GM19099 (cell line): ENCODE measurements at regions not wholly inside any gene's neighbourhood (a gene's known extent, or its start where the extent isn't known, plus 50 kb on each side); places are given as distances from the start of the nearest gene placed in this dataset.

Source experiments
- POLR2A ChIP-seq: IDR thresholded peaks from 3 replicates; pipeline ENCODE4 v1.6.1; 2011; ENCODE audit warnings: low read depth; ENCODE audit not compliant: insufficient read length; ENCODE audit errors: extremely low read depth

- no peak for TF ChIP-seq POLR2A
Measured at GRCh38 chr6:145383428-145383827, 351.9 kb downstream of the EPM2A start.

DNA sequence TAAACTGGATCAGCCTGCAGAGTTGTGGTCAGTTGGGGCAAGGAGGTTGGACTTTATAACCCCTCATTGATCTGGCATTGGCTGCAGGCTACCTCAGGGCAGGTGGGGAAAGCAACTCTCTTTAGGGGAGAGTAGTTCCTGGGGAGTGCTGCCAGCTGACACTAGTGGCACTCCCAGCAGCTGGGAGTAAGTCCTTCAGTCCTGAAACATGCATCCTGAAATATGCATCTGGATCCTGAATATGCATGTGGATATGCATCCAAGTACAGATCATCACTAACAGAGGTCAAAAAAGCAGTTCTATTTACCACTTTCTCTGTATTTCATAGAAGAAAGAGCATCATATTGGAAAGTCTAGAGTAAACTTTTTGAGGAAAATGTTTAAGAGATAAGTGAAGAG is 350.8 kb downstream of the EPM2A start:
- no peak for TF ChIP-seq POLR2A

GRCh38 chr6:145396499-145396898 is 338.8 kb downstream of the EPM2A start:
- TF ChIP-seq POLR2A: no peak

DNA sequence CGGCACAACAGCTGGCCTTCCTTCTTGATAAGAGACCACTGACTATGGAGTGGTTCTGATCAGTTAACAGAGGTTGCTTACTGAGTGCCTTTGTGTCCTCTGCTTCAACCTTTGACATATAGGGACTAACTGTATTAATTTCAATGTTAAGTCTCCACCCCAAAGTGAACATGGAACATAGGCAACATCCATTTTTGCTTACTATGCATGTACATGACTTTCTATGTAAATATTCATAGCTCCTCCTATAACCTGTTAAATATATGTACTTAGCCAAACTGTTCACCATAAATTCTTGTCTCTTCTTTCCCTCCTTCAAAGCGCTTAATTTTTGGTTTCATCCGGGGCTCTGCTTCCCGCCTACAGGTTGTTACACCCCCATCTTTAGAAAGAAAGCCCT is 334.8 kb downstream of the EPM2A start:
- TF ChIP-seq POLR2A: no peak

DNA sequence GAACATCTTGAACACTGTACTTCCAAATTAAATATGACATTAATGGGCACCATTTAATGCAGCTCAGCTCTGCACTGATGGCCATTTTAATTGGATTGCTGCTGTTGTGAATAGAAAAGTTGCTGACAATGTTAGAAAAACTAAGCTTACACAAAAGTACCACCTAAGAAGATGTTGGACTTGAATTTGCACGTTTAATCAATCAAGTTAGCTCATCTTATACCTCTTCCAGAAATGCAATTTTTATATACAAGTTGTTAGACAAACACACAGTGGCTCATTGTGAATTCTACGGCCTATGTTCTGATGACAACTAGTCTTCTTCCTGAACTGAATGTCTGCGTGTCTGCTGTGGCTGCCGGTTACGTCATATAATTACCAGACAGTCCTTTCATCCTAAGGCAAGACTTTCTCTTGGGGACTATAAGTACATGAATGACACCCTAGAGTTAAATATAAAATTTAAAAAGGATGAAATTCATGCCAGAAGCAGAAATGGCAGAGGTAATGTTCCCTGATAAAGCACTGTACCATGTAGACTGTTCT is 330.2 kb downstream of the EPM2A start:
- TF ChIP-seq POLR2A: no peak

GRCh38 chr6:145406783-145407182 is 328.5 kb downstream of the EPM2A start:
- TF ChIP-seq POLR2A: no peak

- TF ChIP-seq POLR2A: no peak
Measured at GRCh38 chr6:145415616-145416015, 319.7 kb downstream of the EPM2A start.

- TF ChIP-seq POLR2A: no peak
Measured at GRCh38 chr6:145420599-145420998, 314.7 kb downstream of the EPM2A start.

DNA sequence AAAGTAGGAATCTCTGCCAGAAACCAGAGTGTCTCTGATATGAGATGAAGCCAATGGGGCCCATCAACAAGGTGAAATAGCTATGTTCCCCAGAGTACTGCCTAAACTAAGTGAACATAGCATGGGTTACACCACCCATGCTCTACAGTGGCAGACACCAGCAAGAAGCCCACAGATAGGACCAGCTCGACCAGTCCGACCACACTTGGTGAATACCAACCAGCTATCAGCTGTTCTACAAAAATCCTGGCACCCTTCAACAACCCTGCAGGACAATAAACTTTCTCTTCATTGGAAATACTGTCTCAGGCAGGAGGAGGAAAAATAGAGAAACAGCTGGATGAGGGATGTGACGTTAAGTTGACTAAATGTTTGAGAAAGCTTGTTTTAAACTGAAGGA is 311.4 kb downstream of the EPM2A start:
- no peak for TF ChIP-seq POLR2A

DNA sequence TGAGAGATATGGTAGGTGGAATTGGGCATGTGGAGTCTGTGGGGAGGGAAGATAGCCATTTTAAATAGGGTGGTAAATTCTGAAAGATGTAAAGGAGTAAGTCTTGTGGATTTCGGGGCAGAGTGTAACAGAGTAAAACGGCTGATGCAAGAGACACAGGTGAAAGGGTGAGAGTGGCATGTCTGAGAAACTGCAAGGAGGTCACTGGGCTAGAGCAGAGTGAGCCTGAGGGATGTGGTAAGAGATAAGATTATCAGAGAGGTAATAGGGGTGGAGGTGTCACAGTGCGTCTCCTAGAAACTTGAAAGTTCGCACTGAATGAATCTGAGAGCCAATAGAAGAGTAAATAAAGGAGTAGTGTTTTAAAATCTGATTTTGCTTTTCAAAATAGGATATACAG is 308.1 kb downstream of the EPM2A start:
- no peak for TF ChIP-seq POLR2A

DNA sequence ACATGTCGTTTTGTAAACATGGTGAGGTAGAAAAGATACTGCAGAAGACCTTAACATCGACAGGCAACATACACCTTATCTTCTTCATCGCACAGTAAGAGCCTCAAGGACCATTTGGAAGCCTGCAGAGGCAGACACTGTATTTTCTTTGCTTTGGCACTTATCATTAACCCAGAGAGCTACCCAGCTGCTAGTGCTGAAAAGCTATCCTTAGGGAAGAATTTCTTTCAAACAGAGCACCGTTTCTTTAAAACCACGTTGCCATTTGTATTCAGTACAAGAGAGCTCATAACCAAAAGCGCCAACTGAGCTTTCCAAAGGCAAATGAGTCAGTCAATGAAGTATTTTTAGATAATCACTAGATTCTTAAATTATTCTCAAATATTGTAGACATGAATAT is 306.6 kb downstream of the EPM2A start:
- no peak for TF ChIP-seq POLR2A

DNA sequence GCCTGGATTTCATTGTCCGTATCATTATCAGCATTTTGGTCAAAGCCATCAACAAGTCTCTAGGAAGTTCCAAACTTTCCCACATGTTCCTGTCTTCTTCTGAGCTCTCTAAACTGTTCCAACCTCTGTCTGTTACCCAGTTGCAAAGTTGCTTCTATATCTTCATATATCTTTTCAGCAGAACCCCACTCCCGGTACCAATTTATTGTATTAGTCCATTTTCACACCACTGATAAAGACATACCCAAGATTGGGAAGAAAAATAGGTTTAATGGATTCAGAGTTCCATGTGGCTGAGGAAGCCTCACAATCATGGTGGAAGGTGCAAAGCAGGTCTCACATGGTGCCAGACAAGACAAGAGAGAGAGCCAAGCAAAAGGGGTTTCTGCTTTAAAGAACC is 293.2 kb downstream of the EPM2A start:
- TF ChIP-seq POLR2A: no peak

DNA sequence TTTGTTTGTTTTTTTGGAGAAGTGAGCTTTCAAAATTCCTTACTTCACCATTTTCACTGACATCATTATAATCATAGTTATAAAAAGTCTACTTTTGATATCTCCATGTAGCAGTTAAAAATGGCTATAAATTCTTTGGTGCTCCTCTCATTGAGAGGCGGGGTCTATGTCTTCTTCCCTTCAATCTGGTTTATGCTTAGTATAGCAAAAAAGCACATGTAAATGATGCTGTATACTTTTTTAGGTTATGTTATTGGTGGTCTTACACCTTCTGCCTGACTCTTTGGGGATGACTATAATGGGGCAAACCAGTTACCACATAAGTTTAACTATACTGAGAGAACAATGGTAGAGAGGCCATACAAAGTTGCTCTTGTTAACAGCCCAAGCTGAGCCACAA is 289.6 kb downstream of the EPM2A start:
- no peak for TF ChIP-seq POLR2A

DNA sequence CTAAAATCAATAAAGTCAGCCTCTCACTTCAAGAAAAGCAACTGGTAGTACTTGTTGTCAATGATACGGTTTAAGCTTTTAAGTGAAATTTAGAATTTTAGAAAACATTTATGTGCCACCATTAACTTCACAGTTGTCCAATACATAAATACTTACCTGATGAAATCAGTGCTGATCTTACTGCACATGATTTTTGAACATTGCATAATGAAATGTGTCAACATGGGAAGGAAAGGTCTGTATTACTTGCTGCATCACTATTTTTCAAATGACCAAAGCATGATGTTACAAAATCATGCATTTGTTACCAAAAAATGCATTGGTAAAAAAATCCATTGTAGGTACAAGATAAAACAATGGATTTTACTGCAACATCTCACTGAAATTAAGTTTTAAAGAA is 284.3 kb downstream of the EPM2A start:
- no peak for TF ChIP-seq POLR2A

GRCh38 chr6:145453376-145453775 is 281.9 kb downstream of the EPM2A start:
- no peak for TF ChIP-seq POLR2A

DNA sequence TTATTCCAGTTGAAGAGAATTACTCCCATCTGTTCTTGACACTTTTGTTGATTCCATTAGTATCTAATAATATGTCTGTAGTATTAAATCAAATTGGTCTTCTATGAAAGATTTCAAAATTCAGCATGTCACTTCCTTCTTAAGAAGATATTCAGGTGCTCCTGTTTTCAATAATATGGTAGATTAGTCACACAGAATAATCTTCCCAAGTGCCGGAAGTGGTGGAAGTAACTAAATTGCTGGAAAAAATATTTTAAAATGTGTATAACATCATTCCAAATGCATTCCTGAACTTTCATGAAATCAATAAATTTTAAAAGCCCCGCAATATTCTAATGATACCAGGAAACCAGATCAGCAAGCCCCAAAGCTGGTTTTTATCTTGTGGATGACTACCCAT is 281.3 kb downstream of the EPM2A start:
- no peak for TF ChIP-seq POLR2A

DNA sequence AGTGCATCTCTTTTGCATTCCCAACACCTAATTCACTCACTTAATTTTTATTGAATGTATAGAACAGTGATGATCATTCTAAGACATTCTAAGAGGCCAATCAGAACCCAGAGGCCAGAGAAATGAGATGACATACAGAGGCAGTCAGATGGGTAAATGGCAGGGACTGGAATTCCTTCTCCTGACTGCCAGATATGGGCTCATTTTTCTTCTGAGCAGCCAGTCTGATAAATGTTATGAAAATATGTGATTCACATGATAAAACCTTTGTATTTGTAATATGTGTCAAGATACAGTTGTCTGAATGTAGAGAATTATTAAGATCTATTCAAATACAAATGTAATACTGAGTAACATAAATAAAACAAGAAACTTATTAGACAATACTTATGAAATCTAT is 277.8 kb downstream of the EPM2A start:
- TF ChIP-seq POLR2A: no peak

- no peak for TF ChIP-seq POLR2A
Measured at GRCh38 chr6:145468534-145468933, 266.8 kb downstream of the EPM2A start.

DNA sequence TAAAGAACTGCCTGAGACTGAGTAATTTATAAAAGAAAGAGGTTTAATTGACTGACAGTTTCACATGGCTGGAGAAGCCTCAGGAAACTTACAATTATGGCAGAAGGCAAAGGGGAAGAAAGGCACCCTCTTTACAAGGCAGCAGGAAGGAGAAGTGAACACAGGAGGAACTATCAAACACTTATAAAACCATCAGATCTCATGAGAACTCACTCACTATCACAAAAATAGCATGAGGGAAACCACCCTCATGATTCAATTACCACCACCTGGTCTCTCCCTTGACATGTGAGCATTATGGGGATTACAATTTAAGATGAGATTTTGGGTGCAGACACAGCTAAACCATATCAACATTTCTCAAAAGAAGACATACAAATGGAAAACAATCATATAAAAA is 266.3 kb downstream of the EPM2A start:
- TF ChIP-seq POLR2A: no peak
